ENCODE measurements at regions not wholly inside any gene's neighbourhood (a gene's known extent, or its start where the extent isn't known, plus 50 kb on each side); places are given as distances from the start of the nearest gene placed in this dataset.

DNA sequence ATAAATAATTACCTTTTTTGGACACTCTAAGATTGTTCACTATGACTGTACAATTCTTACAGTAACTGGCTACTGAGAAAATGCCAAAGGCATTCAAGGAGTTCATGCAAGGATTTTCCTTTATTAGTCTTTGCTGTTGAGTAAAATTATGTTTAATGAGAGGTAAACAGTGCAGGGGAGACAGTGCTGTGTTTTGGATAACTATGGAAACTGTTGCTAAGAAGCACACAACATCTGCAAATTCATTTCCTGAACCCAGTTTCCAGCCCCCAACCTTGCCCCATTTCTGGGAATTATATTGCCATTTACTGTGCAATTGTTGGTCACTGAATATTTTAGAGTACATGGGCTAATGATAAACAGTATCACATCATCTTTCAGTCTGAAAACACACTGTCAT lies 1005.8 kb downstream of the TRHDE start:
- H3K4me3 ChIP-seq, result no peak overlapping the region
- H3K27me3 ChIP-seq, result no peaks in the 10 kb centered on the region
- H3K27ac ChIP-seq, result no peak overlapping the region
- no peak for TF ChIP-seq POLR2AphosphoS5 (IDR thresholded peaks at IDR 0.05)
- TF ChIP-seq EP300 (IDR thresholded peaks at IDR 0.05), result no peak
- no peak for TF ChIP-seq POLR2A (IDR thresholded peaks at IDR 0.05)
- TF ChIP-seq, protein P1, sequence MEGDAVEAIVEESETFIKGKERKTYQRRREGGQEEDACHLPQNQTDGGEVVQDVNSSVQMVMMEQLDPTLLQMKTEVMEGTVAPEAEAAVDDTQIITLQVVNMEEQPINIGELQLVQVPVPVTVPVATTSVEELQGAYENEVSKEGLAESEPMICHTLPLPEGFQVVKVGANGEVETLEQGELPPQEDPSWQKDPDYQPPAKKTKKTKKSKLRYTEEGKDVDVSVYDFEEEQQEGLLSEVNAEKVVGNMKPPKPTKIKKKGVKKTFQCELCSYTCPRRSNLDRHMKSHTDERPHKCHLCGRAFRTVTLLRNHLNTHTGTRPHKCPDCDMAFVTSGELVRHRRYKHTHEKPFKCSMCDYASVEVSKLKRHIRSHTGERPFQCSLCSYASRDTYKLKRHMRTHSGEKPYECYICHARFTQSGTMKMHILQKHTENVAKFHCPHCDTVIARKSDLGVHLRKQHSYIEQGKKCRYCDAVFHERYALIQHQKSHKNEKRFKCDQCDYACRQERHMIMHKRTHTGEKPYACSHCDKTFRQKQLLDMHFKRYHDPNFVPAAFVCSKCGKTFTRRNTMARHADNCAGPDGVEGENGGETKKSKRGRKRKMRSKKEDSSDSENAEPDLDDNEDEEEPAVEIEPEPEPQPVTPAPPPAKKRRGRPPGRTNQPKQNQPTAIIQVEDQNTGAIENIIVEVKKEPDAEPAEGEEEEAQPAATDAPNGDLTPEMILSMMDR (IDR thresholded peaks at IDR 0.05), result no peak
- intact Hi-C loops (cut with DNase I), result no loop called here
- H3K4me1 ChIP-seq, result peaks cover 0 to 3% (median 0%) of the 10 kb centered on the region in 4 donors
- peaks cover 0 to 3% (median 0%) of the 10 kb centered on the region in 4 donors for H3K9me3 ChIP-seq
- no peaks in the 10 kb centered on the region for H3K36me3 ChIP-seq
- DNase-seq, result no peak

DNA sequence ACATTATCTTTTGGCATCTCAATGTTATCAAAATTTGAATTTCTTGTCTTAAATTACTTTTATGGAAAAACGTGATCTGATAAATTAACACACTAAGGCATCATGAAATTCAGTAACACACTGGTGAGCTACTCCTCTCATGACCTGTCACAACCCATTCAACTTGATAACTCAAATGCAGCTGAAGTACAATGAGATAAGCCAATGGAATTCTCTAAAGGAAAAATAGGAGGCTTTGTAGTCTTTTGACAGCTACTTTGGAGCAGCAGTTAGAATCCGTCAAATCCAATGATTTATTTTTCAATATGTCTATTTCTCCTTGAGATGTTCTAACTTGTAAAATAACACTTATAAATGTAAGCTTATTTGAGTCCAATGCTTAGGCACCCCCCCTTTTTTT lies 1029.4 kb downstream of the TRHDE start:
- TF ChIP-seq POLR2AphosphoS5 (IDR thresholded peaks at IDR 0.05) (no peak), EP300 (IDR thresholded peaks at IDR 0.05) (no peak), POLR2A (IDR thresholded peaks at IDR 0.05) (no peak)
- TF ChIP-seq, protein P1 (IDR thresholded peaks at IDR 0.05), result no peak
- H3K9me3 ChIP-seq, result no peaks in the 10 kb centered on the region
- no peaks in the 10 kb centered on the region for H3K36me3 ChIP-seq
- DNase-seq, result no peak
- no peaks in the 10 kb centered on the region for H3K4me1 ChIP-seq
- intact Hi-C loops (cut with DNase I), result no loop called here
- H3K27me3 ChIP-seq, result no peaks in the 10 kb centered on the region
- WGBS, 2 donors, result 87 to 91% methylated on average over 2 of the region's 2 CpGs
- H3K4me3 ChIP-seq, result no peak overlapping the region
- H3K27ac ChIP-seq, result no peak overlapping the region

DNA sequence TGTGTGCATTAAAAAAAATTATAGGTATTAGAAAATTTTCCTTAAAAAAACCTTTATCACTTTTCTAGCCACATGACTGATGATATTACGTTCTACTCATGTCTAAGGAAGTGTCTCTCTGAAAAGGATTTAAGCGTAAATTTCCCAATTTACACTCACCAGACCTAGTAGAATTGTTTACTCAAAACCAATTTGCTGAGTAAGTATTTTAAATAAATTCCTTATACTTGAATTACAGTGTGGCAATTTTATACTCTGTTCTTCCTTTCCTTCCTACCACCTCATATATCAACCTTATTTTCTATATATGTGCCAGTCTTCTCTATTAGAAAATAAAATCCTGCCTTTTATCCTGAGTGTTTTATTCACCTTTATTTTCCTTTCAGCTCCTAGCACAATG lies 1035.1 kb downstream of the TRHDE start:
- Histone ChIP-seq H3K27ac (no peak overlapping the region), H3K9me3 (peaks cover 0 to 2% (median 0%) of the 10 kb centered on the region in 4 donors), H3K4me1 (no peaks in the 10 kb centered on the region), H3K36me3 (no peaks in the 10 kb centered on the region), H3K4me3 (no peak overlapping the region), H3K27me3 (no peaks in the 10 kb centered on the region)
- intact Hi-C loops (cut with DNase I), result no loop called here
- DNase-seq, result no peak
- 67 to 75% methylated on average over 2 of the region's 2 CpGs for WGBS, 2 donors
- TF ChIP-seq, protein P1 (IDR thresholded peaks at IDR 0.05), result no peak
- TF ChIP-seq EP300 (IDR thresholded peaks at IDR 0.05), result no peak
- no peak for TF ChIP-seq POLR2A (IDR thresholded peaks at IDR 0.05)
- TF ChIP-seq POLR2AphosphoS5 (IDR thresholded peaks at IDR 0.05), result no peak

DNA sequence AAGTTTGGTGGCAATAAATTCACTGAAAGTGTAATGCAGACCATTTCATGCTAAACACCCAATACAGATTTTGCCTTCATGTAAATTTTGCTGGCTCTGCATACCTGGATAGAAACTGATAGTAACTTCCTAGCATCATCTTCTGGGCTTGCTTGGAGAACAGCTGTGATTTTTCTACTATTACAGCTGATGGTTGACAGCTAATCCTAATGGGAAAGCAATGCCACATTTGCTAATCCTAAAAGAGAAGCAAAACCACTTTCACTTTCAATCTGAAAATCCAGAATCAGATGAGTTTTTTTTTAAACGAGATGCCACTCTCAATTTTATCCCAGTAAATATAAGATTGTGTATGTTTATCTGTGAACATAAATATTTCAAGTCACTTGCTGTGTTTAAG lies 1035.9 kb downstream of the TRHDE start:
- intact Hi-C loops (cut with DNase I), result no loop called here
- H3K9me3 ChIP-seq, result peaks cover 0 to 2% (median 0%) of the 10 kb centered on the region in 4 donors
- no peak overlapping the region for H3K4me3 ChIP-seq
- no peaks in the 10 kb centered on the region for H3K36me3 ChIP-seq
- TF ChIP-seq EP300 (IDR thresholded peaks at IDR 0.05) (no peak), POLR2A (IDR thresholded peaks at IDR 0.05) (no peak), POLR2AphosphoS5 (IDR thresholded peaks at IDR 0.05) (no peak)
- TF ChIP-seq, protein P1 (IDR thresholded peaks at IDR 0.05), result no peak
- WGBS, 2 donors, result 39 to 47% methylated on average over 1 of the region's 1 CpG
- no peaks in the 10 kb centered on the region for H3K4me1 ChIP-seq
- H3K27me3 ChIP-seq, result no peaks in the 10 kb centered on the region
- no peak for DNase-seq
- no peak overlapping the region for H3K27ac ChIP-seq

DNA sequence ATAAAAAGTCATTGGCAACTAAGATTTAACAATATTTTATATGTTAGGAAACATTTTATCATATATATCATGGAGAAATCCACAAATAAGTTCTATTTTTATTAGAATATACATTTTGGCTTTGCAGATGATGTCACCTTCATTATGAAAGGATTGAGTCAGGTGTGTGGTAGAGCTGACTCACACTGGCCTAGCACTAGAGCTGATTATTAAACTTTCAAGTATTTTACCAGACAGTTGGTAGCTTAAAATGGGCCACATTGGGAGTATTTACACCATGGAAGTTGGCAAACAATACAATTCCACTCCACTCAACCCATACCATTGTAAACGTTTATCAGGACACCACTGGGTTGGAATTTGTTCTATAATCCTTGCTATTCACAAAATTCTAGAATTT lies 1036.6 kb downstream of the TRHDE start:
- Histone ChIP-seq H3K36me3 (no peaks in the 10 kb centered on the region), H3K4me3 (no peak overlapping the region), H3K9me3 (peaks cover 0 to 2% (median 0%) of the 10 kb centered on the region in 4 donors), H3K27ac (no peak overlapping the region), H3K4me1 (no peaks in the 10 kb centered on the region), H3K27me3 (no peaks in the 10 kb centered on the region)
- intact Hi-C loops (cut with DNase I), result no loop called here
- 48 to 64% methylated on average over 1 of the region's 1 CpG for WGBS, 2 donors
- DNase-seq, result no peak
- TF ChIP-seq EP300 (IDR thresholded peaks at IDR 0.05), result no peak
- TF ChIP-seq, protein P1 (IDR thresholded peaks at IDR 0.05), result no peak
- no peak for TF ChIP-seq POLR2AphosphoS5 (IDR thresholded peaks at IDR 0.05)
- no peak for TF ChIP-seq POLR2A (IDR thresholded peaks at IDR 0.05)
